GM19035 (cell line): ENCODE measurements at regions not wholly inside any gene's neighbourhood (a gene's known extent, or its start where the extent isn't known, plus 50 kb on each side); places are given as distances from the start of the nearest gene placed in this dataset.

Source experiments
- ATAC-seq: cut with Tn5 transposase; IDR thresholded peaks from one replicate; pipeline ENCODE4 v1.9.1; 2021; ENCODE audit not compliant: unreplicated experiment

- no peak for ATAC-seq
Measured at GRCh38 chr9:1732670-1733069, 282.5 kb upstream of the SMARCA2 start.

DNA sequence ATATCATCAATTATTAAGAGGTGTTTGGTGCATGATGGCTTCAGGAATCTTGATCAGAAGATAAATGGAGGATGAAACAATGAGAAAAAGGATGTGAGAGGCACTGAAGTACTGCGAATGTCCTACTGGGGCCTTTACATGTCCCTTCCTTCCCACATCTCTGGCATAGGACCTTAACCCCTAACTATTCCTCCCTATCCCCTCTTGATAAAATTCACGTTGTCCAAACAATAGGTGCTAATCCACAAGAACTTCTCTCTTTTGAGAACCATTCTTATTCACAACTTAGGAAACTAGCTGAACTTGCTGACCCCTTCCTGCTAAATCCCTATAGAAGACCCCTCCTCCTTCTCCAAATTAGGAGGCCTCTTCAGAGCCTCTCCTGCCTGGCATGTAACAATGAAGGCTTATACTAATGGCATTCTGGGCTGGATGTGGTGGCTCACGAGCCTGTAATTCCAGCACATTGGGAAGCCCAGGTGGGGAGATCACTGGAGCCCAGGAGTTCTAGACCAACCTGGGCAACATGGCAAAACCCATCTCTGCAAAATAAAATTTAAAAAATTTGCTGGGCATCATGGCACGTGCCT is 276.5 kb upstream of the SMARCA2 start:
- ATAC-seq, result no peak

GRCh38 chr9:1743121-1743960 is 271.8 kb upstream of the SMARCA2 start:
- no peak for ATAC-seq

- ATAC-seq, result no peak
Measured at GRCh38 chr9:1745980-1746379, 269.2 kb upstream of the SMARCA2 start.

GRCh38 chr9:1747417-1747967 is 267.7 kb upstream of the SMARCA2 start:
- ATAC-seq, result no peak

- ATAC-seq, result no peak
Measured at GRCh38 chr9:1748407-1748806, 266.7 kb upstream of the SMARCA2 start.

DNA sequence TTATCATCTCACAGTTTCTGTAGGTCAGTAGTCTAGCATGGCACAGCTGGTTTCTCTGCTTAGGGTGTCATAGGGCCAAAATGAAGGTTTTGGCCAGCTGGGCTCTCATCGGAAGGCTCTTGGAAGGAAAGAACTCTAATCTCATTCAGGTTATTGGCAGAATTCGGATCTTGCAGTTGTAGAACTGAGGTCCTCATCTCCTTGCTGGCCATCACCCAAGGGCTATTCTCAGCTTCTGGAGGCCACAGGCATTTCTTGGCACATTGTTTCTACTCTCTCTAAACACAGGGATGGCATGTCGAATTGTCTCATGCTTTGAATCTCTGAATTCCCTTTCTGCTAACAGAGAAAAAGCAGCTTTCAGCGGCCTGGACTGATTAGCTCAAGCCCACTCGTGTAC is 258.0 kb upstream of the SMARCA2 start:
- no peak for ATAC-seq

- ATAC-seq, result peak; percentile 92
Measured at GRCh38 chr9:1759009-1759408, 256.1 kb upstream of the SMARCA2 start.

GRCh38 chr9:1759771-1760300 is 255.3 kb upstream of the SMARCA2 start:
- no peak for ATAC-seq

- ATAC-seq, result no peak
Measured at GRCh38 chr9:1761807-1762206, 253.3 kb upstream of the SMARCA2 start.

DNA sequence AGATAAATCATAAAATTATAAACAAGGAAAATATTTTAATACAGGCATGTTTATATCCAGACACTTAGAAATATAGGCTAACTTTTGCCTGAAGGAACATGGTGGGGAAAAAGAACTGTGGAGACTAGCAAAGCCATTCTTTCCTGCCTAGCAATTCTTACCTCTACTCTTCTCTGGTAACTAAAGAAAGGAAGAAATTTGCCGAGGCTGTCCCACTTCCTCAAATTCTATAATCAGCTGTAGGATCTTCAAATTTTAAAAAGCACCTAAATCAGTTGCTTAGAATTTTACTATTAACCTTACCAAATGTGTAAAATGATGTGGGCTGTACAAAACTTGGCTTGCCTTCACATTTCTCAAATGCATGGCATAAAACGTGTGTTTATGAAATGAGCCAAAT is 249.1 kb upstream of the SMARCA2 start:
- no peak for ATAC-seq

DNA sequence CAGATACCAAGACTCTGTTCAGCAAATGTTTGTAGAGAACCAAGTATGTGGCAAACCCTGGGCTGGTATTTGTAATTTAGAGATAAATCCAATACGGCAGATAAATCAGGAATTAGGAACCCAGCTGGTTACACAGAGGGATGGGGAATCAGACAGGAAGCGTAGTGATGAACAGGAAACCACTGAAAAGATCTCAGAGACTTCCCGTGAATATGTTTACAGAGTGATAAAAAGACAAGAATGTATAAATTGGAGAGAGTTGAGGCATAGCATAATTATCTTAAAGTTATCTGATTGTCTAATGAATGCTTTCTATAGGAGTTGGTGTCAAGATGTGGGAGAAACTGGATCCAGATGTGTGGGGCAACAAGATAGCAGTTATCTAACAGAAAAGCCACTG is 246.6 kb upstream of the SMARCA2 start:
- ATAC-seq, result no peak

- no peak for ATAC-seq
Measured at GRCh38 chr9:1771094-1771789, 243.9 kb upstream of the SMARCA2 start.

DNA sequence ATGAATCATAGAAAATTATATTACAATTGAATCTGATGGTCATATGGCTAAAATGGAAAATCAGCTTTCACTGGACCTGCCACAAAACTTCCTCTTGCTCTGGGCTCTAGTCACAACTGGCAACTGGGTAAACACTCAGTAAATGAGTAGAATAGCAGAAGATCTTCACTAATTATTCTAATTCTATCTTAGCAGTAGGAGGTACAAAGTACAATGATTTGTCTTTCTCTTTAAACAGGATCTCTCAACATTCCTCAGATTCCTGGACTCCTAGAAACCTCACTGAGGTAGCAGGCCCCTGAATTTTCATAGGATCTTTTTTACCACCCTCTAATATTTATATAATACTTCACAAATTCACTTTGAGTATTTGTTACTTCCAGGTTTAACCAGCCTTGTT is 239.9 kb upstream of the SMARCA2 start:
- no peak for ATAC-seq

GRCh38 chr9:1776668-1777067 is 238.5 kb upstream of the SMARCA2 start:
- ATAC-seq, result no peak

DNA sequence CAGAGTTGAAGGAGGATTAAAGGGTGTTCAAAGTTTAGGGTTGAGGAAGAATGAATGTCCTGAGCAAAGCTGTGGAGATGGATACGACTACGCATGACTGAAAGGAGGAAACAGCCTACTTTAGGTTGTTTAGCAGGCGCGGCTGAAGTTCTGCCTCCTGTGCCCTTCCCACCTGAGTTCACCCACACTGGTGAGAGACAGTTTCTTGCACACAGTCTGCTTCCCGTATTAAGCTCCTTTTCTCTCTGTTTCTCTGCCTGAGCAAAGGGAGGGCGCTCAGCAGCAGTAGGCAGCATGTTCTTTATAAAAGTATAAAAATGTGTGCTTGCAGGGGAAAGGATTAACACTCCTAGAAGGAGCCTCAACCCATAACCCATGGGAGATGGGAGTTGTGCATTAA is 224.0 kb upstream of the SMARCA2 start:
- ATAC-seq, result no peak

GRCh38 chr9:1794547-1795270 is 220.4 kb upstream of the SMARCA2 start:
- no peak for ATAC-seq

DNA sequence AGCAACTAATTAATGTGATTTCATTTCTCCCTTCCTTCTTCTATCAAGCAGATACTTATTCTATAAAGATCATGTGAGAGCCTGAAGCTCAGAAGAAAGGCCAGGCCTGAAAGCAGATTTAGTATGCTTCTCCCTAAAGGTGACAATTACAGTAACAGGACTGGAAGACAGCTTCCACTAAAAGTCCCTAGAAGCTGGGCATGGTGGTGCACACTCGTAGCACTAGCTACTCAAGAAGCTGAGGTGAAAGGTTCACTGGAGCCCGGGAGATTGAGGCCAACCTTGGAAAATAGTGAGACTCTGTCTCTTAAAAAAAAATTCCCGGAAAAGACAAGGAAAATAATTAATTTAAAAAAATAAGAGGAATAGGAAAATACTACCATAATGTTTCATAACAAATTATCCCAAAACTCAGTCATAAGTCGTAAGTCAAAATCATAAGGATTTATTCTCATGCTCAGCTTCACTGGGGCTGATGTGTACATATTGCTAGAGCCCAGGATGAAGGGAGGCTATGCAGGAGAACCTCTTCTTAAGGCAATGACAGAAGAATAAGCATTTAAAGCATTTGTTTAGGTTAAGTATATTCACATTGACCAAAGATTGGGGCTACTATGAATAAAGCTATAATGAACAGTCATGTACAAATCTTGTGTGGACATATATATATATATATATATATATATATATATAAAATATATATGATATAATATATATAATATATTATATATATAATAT is 210.8 kb upstream of the SMARCA2 start:
- no peak for ATAC-seq

- no peak for ATAC-seq
Measured at GRCh38 chr9:1829719-1830118, 185.4 kb upstream of the SMARCA2 start.

GRCh38 chr9:1832960-1833359 is 182.2 kb upstream of the SMARCA2 start:
- ATAC-seq, result no peak
